GM23248 (cell line): ENCODE measurements at regions not wholly inside any gene's neighbourhood (a gene's known extent, or its start where the extent isn't known, plus 50 kb on each side); places are given as distances from the start of the nearest gene placed in this dataset.

ENCODE experiments used
- EZH2 ChIP-seq: fragments of 200-600 bp; sonication (generic); IDR thresholded peaks from 2 replicates; pipeline ENCODE4 v1.6.1; 2018; ENCODE audit warnings: antibody characterized with exemption, mild to moderate bottlenecking; ENCODE audit not compliant: insufficient read depth, poor library complexity, severe bottlenecking
- EZH2phosphoT487 ChIP-seq: fragments of 200-600 bp; sonication (generic); IDR thresholded peaks from 2 replicates; pipeline ENCODE4 v1.6.1; 2018; ENCODE audit warnings: antibody characterized with exemption, moderate library complexity, mild to moderate bottlenecking, low read depth; ENCODE audit not compliant: insufficient read depth

DNA sequence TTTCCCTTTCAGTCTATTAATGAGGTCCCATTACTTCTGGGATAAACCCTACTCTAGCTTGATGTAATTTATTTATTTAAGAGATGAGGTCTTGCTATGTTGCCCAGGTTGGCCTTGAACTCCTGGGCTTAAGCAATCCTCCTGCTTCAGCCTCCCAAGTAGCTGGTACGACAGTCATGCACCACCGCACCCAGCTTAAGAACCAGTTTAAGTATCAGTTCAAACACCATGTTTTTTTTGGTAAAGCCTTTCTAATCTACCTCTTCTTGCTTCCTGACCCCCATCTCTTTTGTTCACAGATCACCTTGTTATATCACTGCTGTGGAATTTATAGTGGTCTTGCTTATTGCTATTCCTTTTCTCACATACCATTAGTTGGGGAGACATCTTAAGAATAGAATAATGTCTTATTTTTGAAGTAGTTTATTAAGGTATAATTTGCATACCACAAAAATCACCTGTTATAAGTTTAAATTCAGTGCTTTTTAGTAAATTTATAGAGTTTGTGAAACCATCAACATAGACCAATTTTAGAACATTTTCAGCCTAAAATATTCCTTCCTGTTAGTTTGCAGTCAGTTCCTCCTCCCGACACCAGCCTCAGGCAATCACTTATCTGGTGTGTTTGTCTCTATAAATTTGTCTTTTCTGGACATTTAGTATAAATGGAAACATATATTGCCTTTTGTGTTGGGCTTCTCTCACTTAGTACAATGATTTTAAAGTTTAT is 257.9 kb downstream of the PDCD6IP start:
- no peak for TF ChIP-seq EZH2phosphoT487
- no peak for TF ChIP-seq EZH2
